ENCODE measurements at regions not wholly inside any gene's neighbourhood (a gene's known extent, or its start where the extent isn't known, plus 50 kb on each side); places are given as distances from the start of the nearest gene placed in this dataset.
"Not testable (repeated sequence)": the region's sequence is repeated elsewhere in the genome, so short reads cannot be mapped to it uniquely, and the experiment has no call there.

GRCh38 chr13:31543190-31543589, 196.1 kb upstream of the RXFP2 start:
- no peak for TF ChIP-seq CTCF (IDR thresholded peaks at IDR 0.05; ENCODE audit: low read depth, low read length, missing control alignments)
- H3K4me3 ChIP-seq (ENCODE audit: low read depth, low read length): no peak overlapping the region
- DNase-seq (ENCODE audit: low read depth): no peak

GRCh38 chr13:31545616-31546015, 193.7 kb upstream of the RXFP2 start:
- DNase-seq (ENCODE audit: low read depth): no peak
- TF ChIP-seq CTCF (IDR thresholded peaks at IDR 0.05; ENCODE audit: low read depth, low read length, missing control alignments): no peak
- no peak overlapping the region for H3K4me3 ChIP-seq (ENCODE audit: low read depth, low read length)

GRCh38 chr13:31556376-31556775, 182.9 kb upstream of the RXFP2 start:
- DNase-seq (ENCODE audit: low read depth): no peak
- H3K4me3 ChIP-seq (ENCODE audit: low read depth, low read length): no peak overlapping the region
- no peak for TF ChIP-seq CTCF (IDR thresholded peaks at IDR 0.05; ENCODE audit: low read depth, low read length, missing control alignments)

GRCh38 chr13:31584221-31584620, 155.1 kb upstream of the RXFP2 start:
- not testable (repeated sequence) for H3K4me3 ChIP-seq (ENCODE audit: low read depth, low read length); DNase-seq (ENCODE audit: low read depth)

- no peak for DNase-seq (ENCODE audit: low read depth)
- TF ChIP-seq CTCF (IDR thresholded peaks at IDR 0.05; ENCODE audit: low read depth, low read length, missing control alignments): no peak
Observed at GRCh38 chr13:31587698-31588266, 151.5 kb upstream of the RXFP2 start.

GRCh38 chr13:31588316-31588715, 151.0 kb upstream of the RXFP2 start:
- TF ChIP-seq CTCF (IDR thresholded peaks at IDR 0.05; ENCODE audit: low read depth, low read length, missing control alignments): no peak
- no peak overlapping the region for H3K4me3 ChIP-seq (ENCODE audit: low read depth, low read length)
- DNase-seq (ENCODE audit: low read depth): no peak

More at GRCh38 chr13:31587698-31588266, 151.5 kb upstream of the RXFP2 start:
- H3K4me3 ChIP-seq (ENCODE audit: low read depth, low read length): no peak overlapping the region

GRCh38 chr13:31588893-31589292, 150.4 kb upstream of the RXFP2 start:
- no peak for TF ChIP-seq CTCF (IDR thresholded peaks at IDR 0.05; ENCODE audit: low read depth, low read length, missing control alignments)
- H3K4me3 ChIP-seq (ENCODE audit: low read depth, low read length): no peak overlapping the region
- no peak for DNase-seq (ENCODE audit: low read depth)
